Mesenchymal stem cell (in vitro differentiated cells and primary cell): ENCODE measurements at regions not wholly inside any gene's neighbourhood (a gene's known extent, or its start where the extent isn't known, plus 50 kb on each side); places are given as distances from the start of the nearest gene placed in this dataset.

Experiments
- DNase-seq: peaks from one replicate; pipeline ENCODE4 v3.0.0-alpha.2; 2013
- H2AFZ ChIP-seq: one replicate; pipeline ENCODE4 v1.6.1; 2013; ENCODE audit warnings: low read depth, mild to moderate bottlenecking, control low read depth, inconsistent platforms, low read length, moderate library complexity
- H2AK5ac ChIP-seq: 2 replicates; pipeline ENCODE4 v1.6.1; 2013; ENCODE audit warnings: low read length, moderate library complexity, mild to moderate bottlenecking, inconsistent platforms; ENCODE audit not compliant: severe bottlenecking
- H2BK120ac ChIP-seq: one replicate; pipeline ENCODE4 v1.6.1; 2013; ENCODE audit warnings: low read depth, mild to moderate bottlenecking, inconsistent platforms, low read length, moderate library complexity
- H2BK12ac ChIP-seq, 2 experiments: one replicate each; pipeline ENCODE4 v1.6.1; 2013; ENCODE audit warnings: inconsistent platforms in 2 of 2, low read length in 2 of 2, mild to moderate bottlenecking in 2 of 2, moderate library complexity in 2 of 2, control low read depth in 1 of 2
- H2BK15ac ChIP-seq: one replicate; pipeline ENCODE4 v1.6.1; 2013; ENCODE audit warnings: mild to moderate bottlenecking, low read depth, inconsistent platforms; ENCODE audit not compliant: poor library complexity, severe bottlenecking
- H2BK5ac ChIP-seq: 2 replicates; pipeline ENCODE4 v1.6.1; 2013; ENCODE audit warnings: low read depth, mild to moderate bottlenecking, low read length, control low read depth, inconsistent platforms; ENCODE audit not compliant: poor library complexity, severe bottlenecking
- H3K14ac ChIP-seq, 2 experiments: one replicate each; pipeline ENCODE4 v1.6.1; 2013; ENCODE audit warnings: inconsistent platforms in 2 of 2, low read length in 2 of 2, control low read depth in 1 of 2, mild to moderate bottlenecking in 1 of 2, moderate library complexity in 1 of 2
- H3K18ac ChIP-seq, 2 experiments: one replicate each; pipeline ENCODE4 v1.6.1; 2013; ENCODE audit warnings: inconsistent platforms in 2 of 2, low read length in 2 of 2, control low read depth in 1 of 2, low read depth in 1 of 2, mild to moderate bottlenecking in 1 of 2
- H3K23ac ChIP-seq, 2 experiments: one replicate each; pipeline ENCODE4 v1.6.1; 2013; ENCODE audit warnings: inconsistent platforms in 2 of 2, low read length in 2 of 2, mild to moderate bottlenecking in 2 of 2, moderate library complexity in 2 of 2, control low read depth in 1 of 2
- H3K27ac ChIP-seq: 2 replicates; pipeline ENCODE4 v1.5.1; 2013; ENCODE audit warnings: mild to moderate bottlenecking, moderate library complexity, low read length, control low read depth, inconsistent platforms; ENCODE audit not compliant: poor library complexity, severe bottlenecking
- H3K27me3 ChIP-seq, 2 experiments: 2 replicates each; pipeline versions ENCODE4 v1.6.1 to v1.7.0; 2013; ENCODE audit warnings: low read length in 2 of 2, mild to moderate bottlenecking in 2 of 2, moderate library complexity in 2 of 2, control low read depth in 1 of 2, inconsistent platforms in 1 of 2; ENCODE audit not compliant: control insufficient read depth in 1 of 2, insufficient read depth in 1 of 2
- H3K36me3 ChIP-seq, 2 experiments: 2 replicates each; pipeline versions ENCODE4 v1.6.1 to v1.7.0; 2013; ENCODE audit warnings: low read length in 2 of 2, control low read depth in 1 of 2, inconsistent platforms in 1 of 2, low read depth in 1 of 2, mild to moderate bottlenecking in 1 of 2; ENCODE audit not compliant: insufficient read depth in 2 of 2, control insufficient read depth in 1 of 2
- H3K4ac ChIP-seq, 2 experiments: one replicate each; pipeline ENCODE4 v1.6.1; 2013; ENCODE audit warnings: inconsistent platforms in 2 of 2, low read length in 2 of 2, mild to moderate bottlenecking in 2 of 2, moderate library complexity in 2 of 2, control low read depth in 1 of 2, low read depth in 1 of 2
- H3K4me1 ChIP-seq: 2 replicates; pipeline ENCODE4 v1.6.1; 2013; ENCODE audit warnings: low read depth, low read length, control low read depth; ENCODE audit not compliant: control insufficient read depth, insufficient read depth
- H3K4me2 ChIP-seq: 2 replicates; pipeline ENCODE4 v1.6.1; 2013; ENCODE audit warnings: low read length, mild to moderate bottlenecking, inconsistent platforms; ENCODE audit not compliant: poor library complexity, severe bottlenecking
- H3K4me3 ChIP-seq, 2 experiments: 2 replicates each; pipeline versions ENCODE4 v1.5.1 to v1.7.0; 2013; ENCODE audit warnings: low read length in 2 of 2, mild to moderate bottlenecking in 2 of 2, control low read depth in 1 of 2, low read depth in 1 of 2; ENCODE audit not compliant: insufficient read depth in 1 of 2
- H3K79me1 ChIP-seq: replicated peaks from 2 replicates; pipeline ENCODE4 v1.6.1; 2013; ENCODE audit warnings: mild to moderate bottlenecking, control low read depth, low read length, inconsistent platforms; ENCODE audit not compliant: poor library complexity, severe bottlenecking
- H3K9ac ChIP-seq: 2 replicates; pipeline ENCODE4 v1.7.0; 2013; ENCODE audit warnings: mild to moderate bottlenecking, low read length, moderate library complexity
- H3K9me3 ChIP-seq: 2 replicates; pipeline ENCODE4 v1.7.0; 2013; ENCODE audit warnings: mild to moderate bottlenecking, low read length; ENCODE audit not compliant: control insufficient read depth
- H4K8ac ChIP-seq: one replicate; pipeline ENCODE4 v1.6.1; 2013; ENCODE audit warnings: inconsistent platforms, mild to moderate bottlenecking, low read length, moderate library complexity
- H4K91ac ChIP-seq: one replicate; pipeline ENCODE4 v1.6.1; 2013; ENCODE audit warnings: mild to moderate bottlenecking, low read length, inconsistent platforms
- WGBS: methylation state at CpG from one replicate; pipeline ENCODE4 v1.1.7; 2013; ENCODE audit warnings: mixed read lengths; 5-methylcytosine and 5-hydroxymethylcytosine counted together

DNA sequence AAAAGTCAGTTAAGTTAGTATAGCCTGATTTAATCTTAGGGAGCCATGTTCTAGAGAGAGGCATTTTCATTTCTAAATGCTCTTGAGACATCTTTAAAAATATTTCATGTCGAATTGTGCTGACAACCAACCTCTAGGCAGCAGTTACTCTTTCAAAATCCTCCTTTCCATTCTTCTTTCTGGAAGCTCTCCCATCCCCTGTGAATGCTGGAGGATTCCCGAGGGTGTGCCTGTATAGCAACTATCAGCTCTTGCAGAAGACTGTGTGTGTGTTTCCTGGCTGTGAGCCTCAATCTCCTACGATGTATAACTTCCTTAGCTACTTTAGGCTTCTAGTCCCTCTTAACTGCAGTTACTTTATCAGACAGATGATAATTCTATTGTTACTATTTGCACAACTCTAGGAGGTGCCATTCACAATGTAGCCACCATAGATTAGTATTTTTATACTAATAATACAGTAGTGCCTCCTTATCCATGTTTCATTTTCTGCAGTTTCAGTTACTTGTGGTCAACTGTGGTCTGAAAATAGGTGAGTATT is 250.3 kb downstream of the EDEM1 start:
- Histone ChIP-seq H2BK12ac (no peak overlapping the region), H3K18ac (no peak overlapping the region), H3K79me1 (no peaks in the 10 kb centered on the region), H3K36me3 (no peaks in the 10 kb centered on the region), H4K91ac (no peak overlapping the region), H3K14ac (no peak overlapping the region), H2BK5ac (no peak overlapping the region), H3K23ac (no peak overlapping the region), H3K4ac (no peak overlapping the region), H2AK5ac (no peak overlapping the region), H3K27me3 (no peaks in the 10 kb centered on the region), H3K9me3 (no peaks in the 10 kb centered on the region), H3K4me3 (no peak overlapping the region), H2BK120ac (no peak overlapping the region), H3K4me2 (no peak overlapping the region), H3K9ac (no peak overlapping the region), H3K27ac (no peak overlapping the region), H3K4me1 (no peaks in the 10 kb centered on the region), H2AFZ (no peak overlapping the region), H2BK15ac (no peak overlapping the region), H4K8ac (no peak overlapping the region)
- DNase-seq = no peak
- 49% methylated on average over 2 of the region's 3 CpGs for WGBS

- Histone ChIP-seq H4K8ac (no peak overlapping the region), H2BK12ac (no peak overlapping the region), H2BK120ac (no peak overlapping the region), H2BK5ac (no peak overlapping the region), H4K91ac (no peak overlapping the region), H3K9me3 (peaks cover 5% of the 10 kb centered on the region), H3K23ac (no peak overlapping the region), H3K14ac (no peak overlapping the region), H2BK15ac (no peak overlapping the region), H3K4me3 (no peak overlapping the region), H3K36me3 (no peaks in the 10 kb centered on the region), H2AK5ac (no peak overlapping the region), H3K4me1 (no peaks in the 10 kb centered on the region), H3K4ac (no peak overlapping the region), H2AFZ (no peak overlapping the region), H3K9ac (no peak overlapping the region), H3K18ac (no peak overlapping the region), H3K27me3 (no peaks in the 10 kb centered on the region), H3K79me1 (no peaks in the 10 kb centered on the region), H3K4me2 (no peak overlapping the region), H3K27ac (no peak overlapping the region)
- WGBS = no CpG with 5 or more reads among the region's 1 CpG
- DNase-seq = no peak
Measured at GRCh38 chr3:5441401-5441800, 253.9 kb downstream of the EDEM1 start.

GRCh38 chr3:5442106-5442785 is 254.7 kb downstream of the EDEM1 start:
- H3K9me3 ChIP-seq = peaks cover 5% of the 10 kb centered on the region
- no peaks in the 10 kb centered on the region for H3K27me3 ChIP-seq
- H4K8ac ChIP-seq = no peak overlapping the region
- no peak overlapping the region for H3K4me2 ChIP-seq
- no peak overlapping the region for H2BK15ac ChIP-seq
- H2BK120ac ChIP-seq = no peak overlapping the region
- H2BK12ac ChIP-seq = no peak overlapping the region
- H3K18ac ChIP-seq = no peak overlapping the region
- 79% methylated on average over 3 of the region's 4 CpGs for WGBS
- no peak overlapping the region for H2AK5ac ChIP-seq
- H3K4ac ChIP-seq = no peak overlapping the region
- H3K4me3 ChIP-seq = no peak overlapping the region
- no peak overlapping the region for H4K91ac ChIP-seq
- no peak overlapping the region for H3K27ac ChIP-seq
- no peaks in the 10 kb centered on the region for H3K79me1 ChIP-seq
- H3K23ac ChIP-seq = no peak overlapping the region
- H3K14ac ChIP-seq = no peak overlapping the region
- no peaks in the 10 kb centered on the region for H3K4me1 ChIP-seq
- DNase-seq = no peak
- no peak overlapping the region for H3K9ac ChIP-seq
- H3K36me3 ChIP-seq = no peaks in the 10 kb centered on the region
- no peak overlapping the region for H2AFZ ChIP-seq
- H2BK5ac ChIP-seq = no peak overlapping the region

DNA sequence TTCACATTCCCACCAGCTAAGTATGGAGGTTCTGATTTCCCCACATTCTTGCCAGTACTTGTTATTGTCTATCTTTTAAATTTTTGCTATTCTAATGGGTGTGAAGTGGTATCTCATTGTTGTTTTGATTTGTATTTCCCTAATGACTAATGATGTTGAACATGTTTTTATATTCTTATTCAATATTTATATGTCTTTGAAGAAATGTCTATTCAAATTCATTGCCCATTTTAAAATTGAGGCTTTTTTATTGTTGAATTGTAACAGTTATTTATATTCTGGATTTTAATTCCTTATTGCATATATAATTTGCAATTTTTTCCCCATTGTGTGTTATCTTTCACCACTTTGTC is 255.3 kb downstream of the EDEM1 start:
- H3K27me3 ChIP-seq = no peaks in the 10 kb centered on the region
- H4K91ac ChIP-seq = no peak overlapping the region
- H3K27ac ChIP-seq = no peak overlapping the region
- no peak overlapping the region for H2AK5ac ChIP-seq
- H3K4me1 ChIP-seq = no peaks in the 10 kb centered on the region
- no peak overlapping the region for H2BK15ac ChIP-seq
- H2BK12ac ChIP-seq = no peak overlapping the region
- H3K18ac ChIP-seq = no peak overlapping the region
- no peak overlapping the region for H4K8ac ChIP-seq
- H3K36me3 ChIP-seq = no peaks in the 10 kb centered on the region
- H3K9ac ChIP-seq = no peak overlapping the region
- H2AFZ ChIP-seq = no peak overlapping the region
- no peak overlapping the region for H3K4ac ChIP-seq
- H3K79me1 ChIP-seq = no peaks in the 10 kb centered on the region
- H2BK5ac ChIP-seq = no peak overlapping the region
- no peak overlapping the region for H3K14ac ChIP-seq
- DNase-seq = no peak
- H2BK120ac ChIP-seq = no peak overlapping the region
- H3K23ac ChIP-seq = no peak overlapping the region
- no peak overlapping the region for H3K4me2 ChIP-seq
- no peak overlapping the region for H3K4me3 ChIP-seq
- peaks cover 5% of the 10 kb centered on the region for H3K9me3 ChIP-seq
